ENCODE measurements at regions not wholly inside any gene's neighbourhood (a gene's known extent, or its start where the extent isn't known, plus 50 kb on each side); places are given as distances from the start of the nearest gene placed in this dataset.

DNA sequence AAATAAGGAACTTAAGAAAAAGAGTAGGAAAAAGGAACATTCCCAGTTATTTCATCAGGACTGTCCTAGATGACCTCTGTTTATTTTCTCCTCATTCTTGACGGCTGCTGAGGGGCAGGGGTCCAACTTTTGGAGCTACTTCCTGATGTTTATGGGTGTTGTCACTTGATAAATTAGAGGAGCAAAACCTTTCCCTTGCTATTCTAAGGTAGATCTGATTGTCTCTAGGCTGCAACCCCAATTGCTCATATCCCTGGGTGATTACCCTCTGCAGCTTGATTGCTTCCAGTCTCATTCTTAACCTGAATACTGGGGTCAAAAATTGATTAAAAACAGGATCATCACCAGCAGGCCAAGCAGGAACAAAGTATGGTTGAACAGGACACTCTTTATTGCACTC, 311.0 kb upstream of the NDN start:
- DNase-seq, result no peak
- intact Hi-C loops (cut with DNase I), result no loop called here
- H3K4me1 ChIP-seq, result no peaks in the 10 kb centered on the region
- no peak overlapping the region for H3K4me3 ChIP-seq
- no peaks in the 10 kb centered on the region for H3K9me3 ChIP-seq
- 45 to 58% methylated on average over 1 of the region's 1 CpG for WGBS, 2 donors
- no peak for FAIRE-seq
- TF ChIP-seq, protein P1, sequence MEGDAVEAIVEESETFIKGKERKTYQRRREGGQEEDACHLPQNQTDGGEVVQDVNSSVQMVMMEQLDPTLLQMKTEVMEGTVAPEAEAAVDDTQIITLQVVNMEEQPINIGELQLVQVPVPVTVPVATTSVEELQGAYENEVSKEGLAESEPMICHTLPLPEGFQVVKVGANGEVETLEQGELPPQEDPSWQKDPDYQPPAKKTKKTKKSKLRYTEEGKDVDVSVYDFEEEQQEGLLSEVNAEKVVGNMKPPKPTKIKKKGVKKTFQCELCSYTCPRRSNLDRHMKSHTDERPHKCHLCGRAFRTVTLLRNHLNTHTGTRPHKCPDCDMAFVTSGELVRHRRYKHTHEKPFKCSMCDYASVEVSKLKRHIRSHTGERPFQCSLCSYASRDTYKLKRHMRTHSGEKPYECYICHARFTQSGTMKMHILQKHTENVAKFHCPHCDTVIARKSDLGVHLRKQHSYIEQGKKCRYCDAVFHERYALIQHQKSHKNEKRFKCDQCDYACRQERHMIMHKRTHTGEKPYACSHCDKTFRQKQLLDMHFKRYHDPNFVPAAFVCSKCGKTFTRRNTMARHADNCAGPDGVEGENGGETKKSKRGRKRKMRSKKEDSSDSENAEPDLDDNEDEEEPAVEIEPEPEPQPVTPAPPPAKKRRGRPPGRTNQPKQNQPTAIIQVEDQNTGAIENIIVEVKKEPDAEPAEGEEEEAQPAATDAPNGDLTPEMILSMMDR (IDR thresholded peaks at IDR 0.05), result no peak
- H3K27me3 ChIP-seq, result no peaks in the 10 kb centered on the region
- no peak for ATAC-seq
- H3K27ac ChIP-seq, result no peak overlapping the region
- no peaks in the 10 kb centered on the region for H3K36me3 ChIP-seq

DNA sequence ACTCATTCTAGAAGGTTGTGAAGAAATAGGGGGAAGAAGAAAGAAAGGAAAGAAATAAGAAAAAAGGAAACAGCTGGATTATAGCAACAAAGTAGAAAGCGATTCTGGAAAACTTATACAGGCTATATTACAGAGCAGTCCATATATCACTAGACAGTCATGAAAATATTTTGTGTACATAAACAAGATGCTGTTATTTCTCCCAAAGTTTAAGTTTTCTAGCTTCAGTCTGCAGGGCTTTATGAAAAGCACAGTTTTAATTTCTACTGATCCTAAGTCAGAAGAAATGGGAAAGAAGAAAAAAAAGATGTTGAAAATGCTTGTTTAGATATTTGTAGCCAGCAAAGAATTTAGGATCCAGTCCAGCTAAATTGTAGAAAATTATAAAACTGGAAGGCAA, 321.4 kb upstream of the NDN start:
- Histone ChIP-seq H3K9me3 (no peaks in the 10 kb centered on the region), H3K36me3 (no peaks in the 10 kb centered on the region), H3K4me1 (no peaks in the 10 kb centered on the region), H3K27ac (no peak overlapping the region), H3K4me3 (no peak overlapping the region), H3K27me3 (no peaks in the 10 kb centered on the region)
- 20 to 34% methylated on average over 1 of the region's 1 CpG for WGBS, 2 donors
- ATAC-seq (no peak), FAIRE-seq (no peak), DNase-seq (no peak)
- TF ChIP-seq, protein P1 (IDR thresholded peaks at IDR 0.05), result no peak
- intact Hi-C loops (cut with DNase I), result no loop called here

DNA sequence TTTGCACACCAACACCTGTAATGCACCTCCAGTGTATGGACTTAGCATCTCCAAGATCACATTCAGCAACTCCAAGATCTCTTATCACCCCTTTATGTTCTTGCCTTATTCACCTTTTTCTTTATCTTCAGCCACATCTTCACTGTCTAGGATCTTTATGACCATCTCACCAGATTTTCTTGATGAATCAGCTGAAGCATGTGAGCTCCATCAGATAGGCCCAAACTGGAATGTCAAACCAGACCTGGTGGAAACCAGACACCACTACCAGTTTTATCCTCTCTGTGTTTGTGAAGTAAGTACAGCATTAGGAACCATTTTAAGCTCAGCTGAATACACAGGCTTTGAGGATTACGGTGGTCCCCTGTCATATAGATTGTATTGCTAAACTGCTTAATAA, 330.4 kb upstream of the NDN start:
- ATAC-seq (no peak), FAIRE-seq (no peak), DNase-seq (no peak)
- H3K9me3 ChIP-seq, result no peaks in the 10 kb centered on the region
- no peaks in the 10 kb centered on the region for H3K27me3 ChIP-seq
- no peaks in the 10 kb centered on the region for H3K36me3 ChIP-seq
- WGBS, 2 donors, result 58 to 68% methylated on average over 1 of the region's 1 CpG
- H3K27ac ChIP-seq, result no peak overlapping the region
- intact Hi-C loops (cut with DNase I), result no loop called here
- no peaks in the 10 kb centered on the region for H3K4me1 ChIP-seq
- TF ChIP-seq, protein P1 (IDR thresholded peaks at IDR 0.05), result no peak
- H3K4me3 ChIP-seq, result no peak overlapping the region

DNA sequence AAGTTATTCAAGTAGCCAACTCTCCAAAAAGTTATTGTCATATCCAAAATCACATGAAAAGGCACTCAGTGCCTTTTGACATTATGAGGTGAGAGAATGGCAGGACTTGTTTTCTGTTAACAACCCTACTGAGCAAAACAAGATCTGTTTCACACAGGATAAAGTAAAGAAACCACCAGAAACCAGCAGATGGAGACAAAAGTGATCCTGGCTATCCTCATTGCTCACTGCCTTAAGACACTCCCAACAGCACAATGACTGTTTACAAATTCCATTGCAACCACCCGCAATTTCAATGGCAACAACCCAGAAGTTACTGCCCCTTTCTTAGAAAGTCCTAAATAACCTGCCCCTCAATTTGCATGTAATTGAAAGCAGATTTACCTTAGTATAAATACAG, 352.6 kb upstream of the NDN start:
- H3K4me3 ChIP-seq, result no peak overlapping the region
- intact Hi-C loops (cut with DNase I), result no loop called here
- H3K9me3 ChIP-seq, result no peaks in the 10 kb centered on the region
- DNase-seq (no peak), FAIRE-seq (no peak), ATAC-seq (peak in 2 of 4 donors; percentile 35 to 80)
- WGBS, 2 donors, result 7 to 11% methylated on average over 1 of the region's 1 CpG
- H3K4me1 ChIP-seq, result no peaks in the 10 kb centered on the region
- H3K36me3 ChIP-seq, result no peaks in the 10 kb centered on the region
- H3K27ac ChIP-seq, result no peak overlapping the region
- H3K27me3 ChIP-seq, result no peaks in the 10 kb centered on the region
- TF ChIP-seq, protein P1 (IDR thresholded peaks at IDR 0.05), result no peak

DNA sequence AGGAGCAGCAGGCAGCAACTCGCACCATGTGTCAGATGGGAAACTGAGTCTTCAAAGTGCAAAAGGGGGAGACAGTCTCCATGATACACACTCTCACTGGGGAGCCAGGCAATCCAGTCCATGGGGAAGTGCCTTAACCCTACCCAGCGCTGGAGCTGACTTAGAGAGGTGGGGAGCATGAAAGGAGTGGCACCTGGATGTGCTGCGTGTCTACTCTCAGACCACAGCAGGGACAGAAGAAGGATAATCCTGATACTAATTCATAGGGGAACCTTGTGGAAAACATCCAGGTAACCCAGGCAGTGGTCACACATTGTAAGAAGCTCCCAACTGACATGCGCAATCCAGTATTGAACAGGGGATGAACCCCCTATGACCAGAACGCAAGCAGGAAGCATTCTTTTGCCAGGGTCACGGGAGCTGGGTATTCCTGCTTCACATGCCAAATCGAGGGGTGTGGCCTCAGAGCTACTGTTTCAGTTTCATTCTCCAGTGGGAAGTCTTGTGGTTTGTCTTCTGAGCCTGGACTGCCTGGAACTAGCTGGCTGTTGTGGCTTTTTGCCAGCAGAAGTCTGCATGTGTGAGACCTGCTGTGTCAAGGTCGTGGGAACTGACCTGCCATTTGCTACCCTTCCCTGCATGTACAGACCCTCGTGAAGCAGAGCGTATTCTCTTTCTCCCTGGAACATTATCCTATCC, 367.6 kb upstream of the NDN start:
- no peak overlapping the region for H3K27ac ChIP-seq
- no peaks in the 10 kb centered on the region for H3K27me3 ChIP-seq
- intact Hi-C loops (cut with DNase I), result no loop called here
- WGBS, 2 donors, result 38 to 46% methylated on average over 10 of the region's 10 CpGs
- H3K4me3 ChIP-seq, result peak overlapping the region in 2 of 4 donors; percentile 26 to 33
- TF ChIP-seq, protein P1 (IDR thresholded peaks at IDR 0.05), result no peak
- no peaks in the 10 kb centered on the region for H3K9me3 ChIP-seq
- no peaks in the 10 kb centered on the region for H3K36me3 ChIP-seq
- ATAC-seq (peak; percentile 93 to 98 (median 96)), DNase-seq (peak in 5 of 6 donors; percentile 56 to 73 (median 61)), FAIRE-seq (no peak)
- no peaks in the 10 kb centered on the region for H3K4me1 ChIP-seq

Measured in pancreas (tissue), 10 donors.